ENCODE measurements at regions not wholly inside any gene's neighbourhood (a gene's known extent, or its start where the extent isn't known, plus 50 kb on each side); places are given as distances from the start of the nearest gene placed in this dataset.
A peak's percentile ranks its signal among the peaks of the same experiment; 100 is the strongest.

DNA sequence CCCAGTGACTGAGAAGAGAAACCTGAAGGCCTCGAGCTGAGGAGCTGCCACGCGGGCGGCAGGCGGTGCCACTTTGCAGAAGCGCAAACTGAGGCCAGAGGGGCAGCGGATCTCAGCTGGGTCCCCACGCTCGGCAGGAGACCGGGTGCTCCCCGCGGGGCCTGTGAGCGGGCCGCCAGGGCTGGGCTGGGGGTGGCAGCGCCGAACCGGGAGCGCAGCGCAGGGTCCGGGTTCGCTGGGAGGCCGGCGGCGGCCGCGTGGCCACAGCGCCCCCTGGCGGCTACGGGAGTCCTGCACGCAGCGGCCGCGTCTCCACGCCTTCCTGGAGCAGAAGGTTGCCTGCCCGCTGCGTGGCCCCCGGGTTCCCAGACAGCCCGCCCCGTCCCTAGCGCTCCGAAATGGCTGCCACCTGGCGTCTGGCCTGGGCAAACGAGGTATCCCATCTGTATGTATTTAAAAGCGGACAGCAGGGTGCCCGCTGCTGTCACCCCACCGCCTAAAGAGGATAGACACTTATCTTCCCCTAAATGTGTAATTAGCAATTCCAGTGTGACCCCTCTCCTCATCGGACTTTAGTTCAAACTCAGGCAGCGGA is 96.1 kb upstream of the CDH5 start (continued):
- TF ChIP-seq ZNF678 (CRISPR knock-in tag; IDR thresholded peaks at IDR 0.05) (no peak), DPF2 (CRISPR knock-in tag; IDR thresholded peaks at IDR 0.05; ENCODE audit: borderline replicate concordance, low read depth) (0 out of 2 replicates have a peak, but pooled peaks have one; percentile 19), ZFP41 (CRISPR knock-in tag; IDR thresholded peaks at IDR 0.05; ENCODE audit: borderline replicate concordance) (no peak), U2AF2 (IDR thresholded peaks at IDR 0.05; ENCODE audit: low read depth, low read length) (no peak), NFIC (IDR thresholded peaks at IDR 0.05; ENCODE audit: low read length) (no peak), ZNF383 (CRISPR knock-in tag; IDR thresholded peaks at IDR 0.05; ENCODE audit: borderline replicate concordance) (peak; percentile 54; the same call in 1 of the 2 replicates), ZFP82 (CRISPR knock-in tag; IDR thresholded peaks at IDR 0.05; ENCODE audit: borderline replicate concordance) (no peak), CHD2 (IDR thresholded peaks at IDR 0.05; ENCODE audit: low read depth, low read length) (no peak), TOE1 (CRISPR knock-in tag; IDR thresholded peaks at IDR 0.05) (no peak), ZNF780A (CRISPR knock-in tag; IDR thresholded peaks at IDR 0.05) (no peak), MBD4 (IDR thresholded peaks at IDR 0.05; ENCODE audit: borderline replicate concordance, low read length) (no peak), YEATS2 (CRISPR knock-in tag; IDR thresholded peaks at IDR 0.05; ENCODE audit: borderline replicate concordance) (no peak), MAFK (conservative IDR thresholded peaks at IDR 0.05 in 1 of 2, IDR thresholded peaks at IDR 0.05 in 1 of 2; ENCODE audit: low read length in 2 of 2) (no peak), ZFY (CRISPR knock-in tag; IDR thresholded peaks at IDR 0.05) (peak; percentile 59; the same call in 1 of the 2 replicates), ELF3 (CRISPR knock-in tag; IDR thresholded peaks at IDR 0.05) (peak; percentile 35; the same call in 1 of the 2 replicates), ZNF282 (IDR thresholded peaks at IDR 0.05; ENCODE audit: partially characterized antibody) (no peak), HMG20A (CRISPR knock-in tag; IDR thresholded peaks at IDR 0.05; ENCODE audit: borderline replicate concordance) (no peak), ZNF30 (CRISPR knock-in tag; IDR thresholded peaks at IDR 0.05) (no peak), MEIS2 (CRISPR knock-in tag; IDR thresholded peaks at IDR 0.05) (peak; percentile 80; the same call in 1 of the 2 replicates), ZFAT (CRISPR knock-in tag; conservative IDR thresholded peaks at IDR 0.05) (no peak), HNRNPLL (IDR thresholded peaks at IDR 0.05; ENCODE audit: low read depth, low read length, poor library complexity, severe bottlenecking) (peak; percentile 77), ZBTB3 (CRISPR knock-in tag; IDR thresholded peaks at IDR 0.05; ENCODE audit: borderline replicate concordance, low read depth) (0 out of 2 replicates have a peak, but pooled peaks have one; percentile 35)
- TF ChIP-seq, protein P1, sequence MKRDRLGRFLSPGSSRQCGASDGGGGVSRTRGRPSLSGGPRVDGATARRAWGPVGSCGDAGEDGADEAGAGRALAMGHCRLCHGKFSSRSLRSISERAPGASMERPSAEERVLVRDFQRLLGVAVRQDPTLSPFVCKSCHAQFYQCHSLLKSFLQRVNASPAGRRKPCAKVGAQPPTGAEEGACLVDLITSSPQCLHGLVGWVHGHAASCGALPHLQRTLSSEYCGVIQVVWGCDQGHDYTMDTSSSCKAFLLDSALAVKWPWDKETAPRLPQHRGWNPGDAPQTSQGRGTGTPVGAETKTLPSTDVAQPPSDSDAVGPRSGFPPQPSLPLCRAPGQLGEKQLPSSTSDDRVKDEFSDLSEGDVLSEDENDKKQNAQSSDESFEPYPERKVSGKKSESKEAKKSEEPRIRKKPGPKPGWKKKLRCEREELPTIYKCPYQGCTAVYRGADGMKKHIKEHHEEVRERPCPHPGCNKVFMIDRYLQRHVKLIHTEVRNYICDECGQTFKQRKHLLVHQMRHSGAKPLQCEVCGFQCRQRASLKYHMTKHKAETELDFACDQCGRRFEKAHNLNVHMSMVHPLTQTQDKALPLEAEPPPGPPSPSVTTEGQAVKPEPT (CRISPR knock-in tag; IDR thresholded peaks at IDR 0.05; ENCODE audit: low read depth) = 0 out of 2 replicates have a peak, but pooled peaks have one; percentile 73
- TF ChIP-seq, protein P2, sequence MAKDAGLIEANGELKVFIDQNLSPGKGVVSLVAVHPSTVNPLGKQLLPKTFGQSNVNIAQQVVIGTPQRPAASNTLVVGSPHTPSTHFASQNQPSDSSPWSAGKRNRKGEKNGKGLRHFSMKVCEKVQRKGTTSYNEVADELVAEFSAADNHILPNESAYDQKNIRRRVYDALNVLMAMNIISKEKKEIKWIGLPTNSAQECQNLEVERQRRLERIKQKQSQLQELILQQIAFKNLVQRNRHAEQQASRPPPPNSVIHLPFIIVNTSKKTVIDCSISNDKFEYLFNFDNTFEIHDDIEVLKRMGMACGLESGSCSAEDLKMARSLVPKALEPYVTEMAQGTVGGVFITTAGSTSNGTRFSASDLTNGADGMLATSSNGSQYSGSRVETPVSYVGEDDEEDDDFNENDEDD (CRISPR knock-in tag; IDR thresholded peaks at IDR 0.05; ENCODE audit: borderline replicate concordance) = peak; percentile 43; the same call in 1 of the 2 replicates
